H1 (cell line): ENCODE measurements at regions not wholly inside any gene's neighbourhood (a gene's known extent, or its start where the extent isn't known, plus 50 kb on each side); places are given as distances from the start of the nearest gene placed in this dataset.
"Not testable (repeated sequence)": the region's sequence is repeated elsewhere in the genome, so short reads cannot be mapped to it uniquely, and the experiment has no call there.

ENCODE experiments used
- CTCF ChIA-PET: fragments of 300-600 bp; sonication (Branson Sonifier 250); formaldehyde crosslinking; loops from one replicate; lab custom pipeline; 2021; ENCODE audit not compliant: partially characterized antibody; lab: Charles Lee
- POLR2A ChIA-PET: fragments of 300-600 bp; sonication (Branson Sonifier 250); formaldehyde crosslinking; loops from one replicate; lab custom pipeline; 2021; ENCODE audit warnings: inconsistent platforms; ENCODE audit not compliant: partially characterized antibody; lab: Charles Lee
- DNase-seq, 2 experiments: peaks; one replicate each; pipeline versions ENCODE4 v3.0.0 to v3.0.0-alpha.2; 2010 to 2022; ENCODE audit warnings: low spot score in 2 of 2, low read depth in 1 of 2, mixed read lengths in 1 of 2
- FAIRE-seq: peaks from 2 replicates; lab custom pipeline; 2011; peaks lifted over from hg19 to GRCh38; lab: Jason Lieb, UNC
- H2AFZ ChIP-seq: 2 replicates; pipeline ENCODE4 v1.8.1; 2012; ENCODE audit warnings: low read length, inconsistent platforms
- H2AK5ac ChIP-seq: 2 replicates; pipeline ENCODE4 v1.6.1; 2013; ENCODE audit warnings: low read depth, low read length
- H2BK120ac ChIP-seq: replicated peaks from 2 replicates; pipeline ENCODE3; 2013; ENCODE audit warnings: low read depth, low read length, inconsistent platforms
- H2BK12ac ChIP-seq: 2 replicates; pipeline ENCODE4 v1.6.1; 2013; ENCODE audit warnings: low read depth, low read length
- H2BK15ac ChIP-seq: 2 replicates; pipeline ENCODE4 v1.6.1; 2013; ENCODE audit warnings: low read length
- H2BK20ac ChIP-seq: 2 replicates; pipeline ENCODE4 v1.6.1; 2013; ENCODE audit warnings: low read length
- H2BK5ac ChIP-seq: 2 replicates; pipeline ENCODE4 v1.6.1; 2013; ENCODE audit warnings: low read depth, low read length
- H3K14ac ChIP-seq: 2 replicates; pipeline ENCODE4 v1.6.1; 2013; ENCODE audit warnings: inconsistent platforms; ENCODE audit not compliant: insufficient read length
- H3K18ac ChIP-seq: 2 replicates; pipeline ENCODE4 v1.6.1; 2013; ENCODE audit warnings: low read length; ENCODE audit errors: extremely low read depth
- H3K23ac ChIP-seq: 2 replicates; pipeline ENCODE4 v1.6.1; 2013; ENCODE audit warnings: inconsistent platforms; ENCODE audit not compliant: insufficient read length
- H3K23me2 ChIP-seq: 2 replicates; pipeline ENCODE4 v1.6.1; 2013; ENCODE audit warnings: low read depth, low read length
- H3K27ac ChIP-seq: 2 replicates; pipeline ENCODE4 v1.6.1; 2011; ENCODE audit warnings: low read depth, low read length, inconsistent platforms
- H3K27me3 ChIP-seq, 4 experiments: replicated peaks in 1 of 4; 1 replicate in 1 of 4; 2 replicates in 3 of 4; pipeline versions ENCODE4 v1.6.1 to v1.8.1; 2011 to 2013; ENCODE audit warnings: low read length in 3 of 4, mild to moderate bottlenecking in 3 of 4, inconsistent platforms in 2 of 4, mixed read lengths in 2 of 4, moderate library complexity in 1 of 4; ENCODE audit not compliant: control insufficient read depth in 3 of 4, insufficient read depth in 3 of 4; ENCODE audit errors: extremely low read depth in 1 of 4
- H3K36me3 ChIP-seq, 4 experiments: 2 replicates each; pipeline versions ENCODE4 v1.6.1 to v1.8.1; 2011 to 2013; ENCODE audit warnings: mild to moderate bottlenecking in 4 of 4, low read length in 3 of 4, moderate library complexity in 2 of 4, control low read depth in 1 of 4, inconsistent platforms in 1 of 4; ENCODE audit not compliant: insufficient read depth in 4 of 4, control insufficient read depth in 2 of 4
- H3K4ac ChIP-seq: replicated peaks from 2 replicates; pipeline ENCODE3; 2013; ENCODE audit warnings: low read length, low read depth, mixed read lengths, inconsistent platforms; ENCODE audit not compliant: insufficient read length
- H3K4me1 ChIP-seq, 4 experiments: replicated peaks in 1 of 4; 1 replicate in 1 of 4; 2 replicates in 3 of 4; pipeline versions ENCODE4 v1.6.1 to v1.8.1; 2011 to 2013; ENCODE audit warnings: low read length in 3 of 4, inconsistent platforms in 2 of 4, mixed read lengths in 1 of 4; ENCODE audit not compliant: insufficient read depth in 4 of 4, control insufficient read depth in 3 of 4
- H3K4me2 ChIP-seq, 2 experiments: 2 replicates each; pipeline versions ENCODE4 v1.6.1 to v1.8.1; 2011 to 2013; ENCODE audit warnings: low read depth in 2 of 2, low read length in 2 of 2, control low read depth in 1 of 2, inconsistent platforms in 1 of 2, mild to moderate bottlenecking in 1 of 2; ENCODE audit not compliant: insufficient read depth in 1 of 2
- H3K4me3 ChIP-seq, 4 experiments: fragments of 200-600, 300-600 bp in 1 of 4; sonication (generic), shearing (Covaris generic), sonication (Bioruptor Twin) in 1 of 4; 2 replicates each; pipeline versions ENCODE4 v1.5.1 to v1.8.1; 2011 to 2016; ENCODE audit warnings: low read length in 4 of 4, low read depth in 3 of 4, control low read depth in 2 of 4, inconsistent platforms in 2 of 4, mild to moderate bottlenecking in 2 of 4, mixed read lengths in 1 of 4, moderate library complexity in 1 of 4; ENCODE audit not compliant: insufficient read depth in 2 of 4; ENCODE audit errors: extremely low read depth in 1 of 4
- H3K56ac ChIP-seq: replicated peaks from 2 replicates; pipeline ENCODE3; 2013; ENCODE audit warnings: low read depth, mild to moderate bottlenecking, mixed read lengths, low read length, inconsistent platforms; ENCODE audit not compliant: insufficient read length
- H3K79me1 ChIP-seq: 2 replicates; pipeline ENCODE4 v1.6.1; 2013; ENCODE audit warnings: low read depth, low read length, control low read depth
- H3K79me2 ChIP-seq, 2 experiments: 2 replicates each; pipeline versions ENCODE4 v1.6.1 to v1.8.1; 2012 to 2013; ENCODE audit warnings: low read length in 2 of 2, mild to moderate bottlenecking in 2 of 2, inconsistent platforms in 1 of 2; ENCODE audit not compliant: insufficient read depth in 2 of 2, control insufficient read depth in 1 of 2
- H3K9ac ChIP-seq, 4 experiments: replicated peaks in 1 of 4; 1 replicate in 1 of 4; 2 replicates in 3 of 4; pipeline versions ENCODE4 v1.6.1 to v1.8.1; 2011 to 2013; ENCODE audit warnings: low read depth in 3 of 4, low read length in 3 of 4, control low read depth in 2 of 4, mild to moderate bottlenecking in 2 of 4, moderate library complexity in 2 of 4, inconsistent platforms in 1 of 4; ENCODE audit errors: extremely low read depth in 1 of 4
- H3K9me3 ChIP-seq, 2 experiments: 2 replicates each; pipeline versions ENCODE4 v1.6.1 to v1.8.1; 2012 to 2013; ENCODE audit warnings: mild to moderate bottlenecking in 2 of 2, moderate library complexity in 2 of 2, control low read depth in 1 of 2, inconsistent platforms in 1 of 2, low read depth in 1 of 2, low read length in 1 of 2, mixed read lengths in 1 of 2; ENCODE audit not compliant: insufficient read depth in 2 of 2
- H4K20me1 ChIP-seq, 2 experiments: replicated peaks in 1 of 2; 2 replicates each; pipeline versions ENCODE3 to v1.8.1; 2011 to 2013; ENCODE audit warnings: inconsistent platforms in 2 of 2, low read length in 2 of 2, mild to moderate bottlenecking in 1 of 2; ENCODE audit not compliant: insufficient read depth in 2 of 2, control insufficient read depth in 1 of 2
- H4K5ac ChIP-seq: 2 replicates; pipeline ENCODE4 v1.6.1; 2013; ENCODE audit warnings: low read length, low read depth, mixed read lengths, inconsistent platforms; ENCODE audit not compliant: insufficient read length
- H4K8ac ChIP-seq: 2 replicates; pipeline ENCODE4 v1.8.0; 2013; ENCODE audit warnings: mild to moderate bottlenecking, moderate library complexity, low read length, inconsistent platforms; ENCODE audit not compliant: insufficient read depth; ENCODE audit errors: extremely low read depth
- H4K91ac ChIP-seq: replicated peaks from 2 replicates; pipeline ENCODE3; 2013; ENCODE audit warnings: low read length, mixed read lengths, inconsistent platforms; ENCODE audit not compliant: insufficient read length
- WGBS, 2 experiments: shearing (Covaris generic) in 1 of 2; methylation state at CpG; one replicate each; pipeline versions ENCODE4 v1.1.6 to v1.1.7; 2013 to 2015; ENCODE audit warnings: low lambda C conversion rate in 2 of 2, mixed read lengths in 2 of 2, inconsistent platforms in 1 of 2, low coverage in 1 of 2, missing lambda C conversion rate in 1 of 2; ENCODE audit not compliant: insufficient replicate concordance in 2 of 2, insufficient coverage in 1 of 2, insufficient read length in 1 of 2; ENCODE audit errors: extremely low coverage in 1 of 2, missing lambda C conversion rate in 1 of 2; 5-methylcytosine and 5-hydroxymethylcytosine counted together

- H2AK5ac ChIP-seq, H3K4me2 ChIP-seq, H3K56ac ChIP-seq, H3K4me3 ChIP-seq, H3K4ac ChIP-seq, H4K8ac ChIP-seq, H3K4me1 ChIP-seq, H3K27me3 ChIP-seq, H3K27ac ChIP-seq, H3K36me3 ChIP-seq, H3K9ac ChIP-seq, H2BK15ac ChIP-seq, H4K20me1 ChIP-seq, H2BK120ac ChIP-seq, POLR2A ChIA-PET, DNase-seq, H3K79me2 ChIP-seq, H3K18ac ChIP-seq, H3K23ac ChIP-seq, H3K14ac ChIP-seq, FAIRE-seq, H4K5ac ChIP-seq, H4K91ac ChIP-seq, H3K23me2 ChIP-seq, H2BK20ac ChIP-seq, H2BK5ac ChIP-seq, H2AFZ ChIP-seq, H2BK12ac ChIP-seq, H3K79me1 ChIP-seq: not testable (repeated sequence)
- 94% methylated on average over 12 of the region's 15 CpGs; no CpG with 5 or more reads in 1 of the 2 experiments for WGBS, 2 experiments
- CTCF ChIA-PET = interaction anchor here (0.6 kb wide), 1 partner anchor 78 kb away, joined by 3 read pairs; no protein-coding TSS in a partner anchor
- H3K9me3 ChIP-seq = peaks cover 17% of the 10 kb centered on the region in 2 experiments
Measured at GRCh38 chr1:116298213-116298579, 74.8 kb upstream of the ATP1A1 start.
